ENCODE measurements at regions not wholly inside any gene's neighbourhood (a gene's known extent, or its start where the extent isn't known, plus 50 kb on each side); places are given as distances from the start of the nearest gene placed in this dataset.

DNA sequence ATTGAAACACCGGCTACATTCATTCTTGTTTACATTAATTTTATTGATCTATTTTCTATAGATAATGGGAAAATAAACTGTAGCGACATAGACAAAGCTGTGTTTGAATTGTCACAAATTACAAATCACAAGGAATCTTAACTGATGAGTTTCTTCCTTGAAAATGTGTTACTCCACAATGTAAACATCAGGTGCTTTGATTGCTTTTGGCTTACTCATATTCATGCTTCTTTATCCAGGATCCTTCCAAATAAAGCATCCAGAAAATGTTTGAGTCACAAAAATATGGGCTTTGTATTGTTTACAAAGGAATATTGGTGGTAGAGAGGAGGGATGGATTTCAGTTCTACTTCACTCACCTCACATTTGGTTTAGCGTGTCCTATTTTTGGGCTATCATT, 64.0 kb downstream of the BMP2 start:
- DNase-seq (ENCODE audit: low read depth in 1 of 2, low spot score in 1 of 2) = no peak

- no peak for DNase-seq (ENCODE audit: low read depth in 1 of 2, low spot score in 1 of 2)
Measured at GRCh38 chr20:6832811-6833210, 65.3 kb downstream of the BMP2 start.

GRCh38 chr20:6835609-6836008, 68.1 kb downstream of the BMP2 start:
- no peak for DNase-seq (ENCODE audit: low read depth in 1 of 2, low spot score in 1 of 2)

- no peak for DNase-seq (ENCODE audit: low read depth in 1 of 2, low spot score in 1 of 2)
Measured at GRCh38 chr20:6836821-6837374, 69.4 kb downstream of the BMP2 start.

- no peak for DNase-seq (ENCODE audit: low read depth in 1 of 2, low spot score in 1 of 2)
Measured at GRCh38 chr20:6837730-6838129, 70.2 kb downstream of the BMP2 start.

GRCh38 chr20:6838181-6838826, 70.8 kb downstream of the BMP2 start:
- DNase-seq (ENCODE audit: low read depth in 1 of 2, low spot score in 1 of 2) = no peak

DNA sequence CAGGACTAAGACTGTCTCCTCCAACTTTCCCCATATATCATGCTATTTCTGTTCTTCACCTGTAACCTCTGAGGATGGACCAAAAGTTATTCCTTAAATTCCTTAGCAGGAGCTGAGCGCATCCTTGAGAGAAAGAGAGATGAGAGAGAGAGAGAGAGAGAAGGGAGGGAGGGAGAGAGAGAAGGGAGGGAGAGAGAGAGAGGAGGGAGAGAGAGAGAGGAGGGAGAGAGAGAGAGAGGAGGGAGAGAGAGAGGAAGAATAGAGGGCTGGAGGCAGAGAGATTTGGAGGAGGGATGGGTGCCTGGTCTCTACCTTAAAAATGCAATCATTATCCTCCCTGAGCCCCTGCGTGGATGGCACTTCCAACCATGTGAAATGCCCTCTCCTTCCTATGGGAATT, 73.6 kb downstream of the BMP2 start:
- no peak for DNase-seq (ENCODE audit: low read depth in 1 of 2, low spot score in 1 of 2)

GRCh38 chr20:6845141-6845540, 77.7 kb downstream of the BMP2 start:
- DNase-seq (ENCODE audit: low read depth in 1 of 2, low spot score in 1 of 2) = no peak

DNA sequence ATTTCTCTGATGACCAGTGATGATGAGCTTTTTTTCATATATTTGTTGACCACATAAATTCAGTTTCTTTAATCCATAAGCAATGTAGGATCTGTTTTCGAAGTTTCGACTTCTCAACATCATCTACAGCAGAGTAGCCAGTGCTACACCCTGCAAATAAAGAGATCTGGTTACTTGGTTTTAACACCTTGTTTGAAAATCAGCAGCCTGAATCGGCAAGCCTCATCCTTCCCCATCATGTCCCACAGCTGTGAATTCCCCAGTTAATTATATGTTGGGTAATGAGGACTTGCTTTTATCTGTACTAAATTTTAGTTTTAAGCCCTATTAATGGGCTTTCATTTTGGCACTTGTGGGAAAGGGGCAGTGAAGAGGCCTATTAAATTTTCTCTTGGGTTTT, 80.6 kb downstream of the BMP2 start:
- DNase-seq (ENCODE audit: low read depth in 1 of 2, low spot score in 1 of 2) = no peak

DNA sequence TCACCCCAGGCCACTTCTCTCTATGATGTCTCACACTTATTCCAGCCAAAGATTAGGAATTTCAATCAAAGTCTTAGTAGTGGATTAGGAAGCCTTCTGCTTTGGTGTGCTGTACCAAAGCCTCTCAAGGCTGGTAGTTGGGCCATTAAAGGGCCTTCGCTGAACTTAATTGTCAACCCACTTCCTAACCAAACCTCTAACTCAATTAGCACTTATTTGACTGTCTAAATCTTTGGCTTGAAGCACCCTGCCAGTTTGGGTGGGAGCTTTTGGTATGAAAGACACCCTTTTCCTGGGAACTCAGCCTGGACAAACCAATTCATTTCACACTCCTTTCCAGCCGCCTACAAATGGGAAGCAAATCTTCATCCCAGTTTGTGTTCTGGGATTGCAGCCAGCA, 81.5 kb downstream of the BMP2 start:
- DNase-seq (ENCODE audit: low read depth in 1 of 2, low spot score in 1 of 2) = no peak

GRCh38 chr20:6851136-6851535, 83.7 kb downstream of the BMP2 start:
- no peak for DNase-seq (ENCODE audit: low read depth in 1 of 2, low spot score in 1 of 2)

DNA sequence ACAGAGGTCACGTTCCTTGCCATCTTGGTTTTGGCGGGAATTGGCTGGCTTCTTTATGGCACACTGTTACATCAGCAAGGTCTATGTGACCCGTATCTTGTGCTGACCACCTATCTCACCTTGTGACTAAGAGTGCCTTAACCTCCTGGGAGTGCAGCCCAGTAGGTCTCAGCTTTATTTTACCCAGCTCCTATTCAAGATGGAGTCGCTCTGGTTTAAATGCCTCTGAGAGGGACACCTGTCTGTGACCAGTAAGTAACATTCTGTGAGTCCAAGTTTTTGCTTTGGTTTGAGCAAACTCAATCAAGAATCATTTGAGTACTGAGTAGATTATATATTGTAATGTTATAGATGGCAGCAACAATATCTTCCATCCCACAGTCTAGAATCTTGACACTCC, 85.0 kb downstream of the BMP2 start:
- no peak for DNase-seq (ENCODE audit: low read depth in 1 of 2, low spot score in 1 of 2)

DNA sequence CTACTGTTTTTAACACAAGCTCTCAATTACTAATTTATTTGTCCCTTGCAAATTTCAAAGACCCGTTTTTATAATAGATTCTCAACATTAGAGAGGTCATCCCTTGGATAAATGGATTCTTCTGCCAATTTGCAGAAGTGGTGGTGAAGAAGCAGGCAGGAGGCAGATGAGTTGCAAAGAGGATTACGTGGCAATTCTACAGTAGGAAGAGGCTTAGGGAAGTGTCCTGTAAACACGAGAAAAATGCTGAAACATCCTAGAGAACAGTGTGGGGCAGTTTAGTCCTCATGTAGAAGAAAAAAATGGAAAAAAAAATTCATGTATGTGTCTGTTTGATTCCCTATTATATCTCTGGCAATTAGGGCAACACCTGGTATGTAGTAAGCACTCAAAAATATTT, 87.6 kb downstream of the BMP2 start:
- DNase-seq (ENCODE audit: low read depth in 1 of 2, low spot score in 1 of 2) = no peak

DNA sequence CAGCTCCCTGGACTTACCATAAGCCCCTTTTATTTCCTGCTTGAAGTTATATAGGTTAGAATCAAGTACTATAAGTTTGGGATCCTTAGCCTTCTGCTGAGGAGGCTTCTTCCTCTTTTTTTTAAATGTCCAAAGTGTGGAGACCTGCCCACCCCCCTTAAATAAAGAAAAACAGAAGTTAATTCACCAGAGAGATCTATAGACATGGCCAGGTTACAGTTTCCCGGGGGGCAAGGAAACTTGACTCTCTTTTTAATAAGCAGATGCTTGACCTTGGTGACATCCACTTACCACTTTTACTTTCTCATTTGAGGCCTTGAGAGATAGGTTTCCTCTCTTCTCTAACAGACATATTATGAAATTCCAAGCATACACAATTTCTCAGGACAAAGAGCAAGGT, 88.3 kb downstream of the BMP2 start:
- no peak for DNase-seq (ENCODE audit: low read depth in 1 of 2, low spot score in 1 of 2)

- no peak for DNase-seq (ENCODE audit: low read depth in 1 of 2, low spot score in 1 of 2)
Measured at GRCh38 chr20:6857927-6858326, 90.4 kb downstream of the BMP2 start.

GRCh38 chr20:6863355-6863754, 95.9 kb downstream of the BMP2 start:
- no peak for DNase-seq (ENCODE audit: low read depth in 1 of 2, low spot score in 1 of 2)

DNA sequence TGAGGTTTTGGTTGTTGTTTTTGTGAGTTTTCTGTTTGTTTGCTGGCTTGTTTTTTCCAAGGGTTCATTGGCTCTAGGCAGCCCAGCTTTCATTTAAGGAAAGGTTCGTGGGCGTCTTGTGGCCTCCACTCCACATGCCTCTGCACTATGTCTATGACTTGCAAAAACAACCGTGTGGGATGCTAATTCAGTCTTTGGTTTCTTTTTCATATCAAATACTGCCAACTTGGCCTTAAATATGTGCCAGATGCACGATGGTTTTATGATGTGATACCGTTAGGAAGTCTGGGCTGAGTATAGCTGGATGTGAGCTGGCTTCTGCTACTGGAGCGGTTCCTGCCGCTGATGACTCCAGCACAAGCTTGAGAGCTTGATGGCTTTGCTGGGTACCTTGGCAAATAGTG, 96.3 kb downstream of the BMP2 start:
- DNase-seq (ENCODE audit: low read depth in 1 of 2, low spot score in 1 of 2) = no peak

DNA sequence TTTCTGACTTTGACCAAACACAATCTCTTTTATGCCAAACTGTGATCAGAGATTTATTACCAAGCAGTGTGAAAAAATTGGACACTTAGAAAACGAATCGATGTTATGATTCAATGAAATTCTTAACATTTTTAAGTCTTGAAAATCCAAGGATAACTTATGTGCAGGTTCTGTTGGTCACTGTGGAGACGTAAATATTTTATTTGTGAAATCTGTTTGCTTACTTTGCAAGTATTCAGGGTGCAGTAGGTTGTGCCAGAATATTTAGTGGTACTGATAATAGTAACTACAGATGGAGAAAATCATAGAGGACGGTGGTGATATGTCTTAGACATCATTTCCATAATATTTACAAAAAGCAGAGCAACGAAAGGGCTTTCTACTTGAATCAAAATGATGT, 97.3 kb downstream of the BMP2 start:
- no peak for DNase-seq (ENCODE audit: low read depth in 1 of 2, low spot score in 1 of 2)

- no peak for DNase-seq (ENCODE audit: low read depth in 1 of 2, low spot score in 1 of 2)
Measured at GRCh38 chr20:6866741-6867140, 99.3 kb downstream of the BMP2 start.

DNA sequence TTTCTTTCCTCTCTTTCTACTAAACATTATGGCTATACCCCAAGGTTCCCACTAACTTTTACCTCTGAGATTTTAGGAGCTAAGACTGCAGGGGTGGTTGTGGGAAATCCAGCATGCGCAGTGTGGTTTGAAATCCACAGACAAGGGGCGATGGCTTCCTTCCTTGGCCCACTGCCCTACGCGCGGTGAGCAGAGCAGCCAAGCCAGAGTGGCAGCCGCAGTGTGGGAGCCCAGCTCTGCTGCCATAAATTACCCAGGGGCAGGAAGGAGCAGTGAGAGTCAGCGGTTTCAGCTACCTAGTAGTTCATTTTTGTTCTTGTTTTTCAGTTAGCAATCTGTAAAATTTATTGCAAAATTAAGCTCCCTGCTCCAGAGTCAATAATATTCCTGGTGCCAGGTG, 101.4 kb downstream of the BMP2 start:
- DNase-seq (ENCODE audit: low read depth in 1 of 2, low spot score in 1 of 2) = no peak

DNA sequence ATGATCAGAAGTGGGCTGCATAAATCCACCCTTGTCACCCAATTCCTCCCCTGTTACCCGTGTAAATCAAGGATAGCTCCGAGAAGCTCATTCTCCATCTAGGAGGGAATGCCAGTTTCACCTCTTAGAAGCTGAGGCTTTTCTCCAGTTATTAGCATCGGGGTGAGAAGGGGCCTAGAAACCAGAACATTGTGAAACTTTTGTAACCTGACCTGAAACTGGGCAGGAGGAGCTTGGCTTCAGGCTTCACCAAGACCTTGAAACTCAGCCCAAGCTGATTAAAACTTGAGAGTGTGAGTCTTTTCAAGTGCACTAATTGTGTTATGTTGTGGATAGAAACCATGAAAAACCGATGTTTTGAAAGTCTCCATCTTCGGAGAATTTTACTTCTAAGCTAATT, 103.1 kb downstream of the BMP2 start:
- no peak for DNase-seq (ENCODE audit: low read depth in 1 of 2, low spot score in 1 of 2)

GRCh38 chr20:6877633-6878032, 110.1 kb downstream of the BMP2 start:
- DNase-seq (ENCODE audit: low read depth in 1 of 2, low spot score in 1 of 2) = no peak

DNA sequence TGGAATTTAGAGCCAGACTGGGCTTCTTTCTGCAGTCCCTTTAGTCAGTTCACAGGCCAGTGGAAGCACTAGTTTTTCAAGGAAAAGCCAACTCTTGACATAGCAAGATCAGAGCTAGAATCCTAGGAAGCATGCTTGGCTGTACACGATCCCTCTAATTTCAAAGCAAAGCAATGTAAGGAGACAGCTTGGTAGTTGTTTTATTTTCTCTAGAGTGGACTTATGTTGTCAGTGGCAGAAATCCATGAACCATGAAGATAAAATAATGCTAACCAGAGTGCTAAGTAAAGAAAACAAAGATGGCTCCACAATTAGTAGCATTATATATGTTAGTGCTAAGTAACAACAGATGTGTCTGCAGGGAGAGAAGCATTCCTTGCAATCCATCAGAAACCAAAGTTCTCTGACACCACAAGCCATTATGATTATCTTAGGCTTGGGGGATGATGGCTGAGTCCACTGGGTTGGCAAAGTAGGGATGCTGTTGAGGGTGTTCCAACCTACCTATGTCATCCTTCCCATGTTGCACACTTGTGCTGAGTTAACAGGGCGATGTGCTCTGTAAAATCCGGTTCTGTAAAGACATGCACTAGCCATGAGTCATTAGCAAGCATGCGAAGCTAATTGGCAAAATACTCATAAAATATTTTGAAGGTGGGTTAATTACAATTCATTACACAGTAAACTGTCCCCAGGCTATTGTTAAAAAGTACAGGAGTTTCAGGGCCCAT, 115.2 kb downstream of the BMP2 start:
- no peak for DNase-seq (ENCODE audit: low read depth in 1 of 2, low spot score in 1 of 2)
